Activated CD8-positive, alpha-beta T cell treated with anti-CD3 and anti-CD28 coated beads for 36 hours (primary cell): ENCODE measurements at regions not wholly inside any gene's neighbourhood (a gene's known extent, or its start where the extent isn't known, plus 50 kb on each side); places are given as distances from the start of the nearest gene placed in this dataset.

Experiments
- ATAC-seq: fragments of 200-7000 bp; cut with Tn5 transposase; one replicate; pipeline ENCODE4 v1.10.0; 2021; ENCODE audit warnings: mild to moderate bottlenecking, moderate library complexity
- CTCF ChIA-PET: fragments of 350-600 bp; sonication (Branson Sonifier 250); formaldehyde crosslinking; loops from one replicate; lab custom pipeline; 2021; ENCODE audit warnings: antibody characterized with exemption; lab: Charles Lee
- POLR2A ChIA-PET: fragments of 350-600 bp; sonication (Branson Sonifier 250); formaldehyde crosslinking; loops from one replicate; lab custom pipeline; 2021; ENCODE audit warnings: antibody characterized with exemption; lab: Charles Lee
- DNase-seq: peaks from one replicate; pipeline ENCODE4 v3.0.0-alpha.2; 2020
- H3K27ac Mint-ChIP-seq: one replicate; pipeline ENCODE4 v1.8.0; 2021; ENCODE audit warnings: mild to moderate bottlenecking, mixed read lengths
- H3K27me3 Mint-ChIP-seq: one replicate; pipeline ENCODE4 v1.8.0; 2021; ENCODE audit warnings: mixed read lengths
- H3K36me3 Mint-ChIP-seq: one replicate; pipeline ENCODE4 v1.8.0; 2021; ENCODE audit warnings: low read depth, mixed read lengths
- H3K4me1 Mint-ChIP-seq: one replicate; pipeline ENCODE4 v1.8.0; 2021; ENCODE audit warnings: low read depth, mixed read lengths
- H3K4me3 Mint-ChIP-seq: one replicate; pipeline ENCODE4 v1.8.0; 2021; ENCODE audit warnings: mild to moderate bottlenecking, moderate library complexity, mixed read lengths
- H3K9me3 Mint-ChIP-seq: one replicate; pipeline ENCODE4 v1.8.0; 2021; ENCODE audit warnings: mixed read lengths
- CTCF ChIP-seq: fragments of 200-600 bp; IDR thresholded peaks from one replicate; pipeline ENCODE4 v1.8.0; 2022; ENCODE audit warnings: antibody characterized with exemption, mild to moderate bottlenecking
- intact Hi-C: fragments of 100-400 bp; cut with micrococcal nuclease; formaldehyde crosslinking; loops from one replicate; pipeline ENCODE4 v1.10.0; 2022

GRCh38 chr4:14059006-14059405 lies 431.5 kb upstream of the BOD1L1 start:
- H3K27me3 Mint-ChIP-seq: no peaks in the 10 kb centered on the region
- TF ChIP-seq CTCF: no peak
- intact Hi-C loops: no loop called here
- H3K4me3 Mint-ChIP-seq: no peak overlapping the region
- H3K9me3 Mint-ChIP-seq: no peaks in the 10 kb centered on the region
- CTCF ChIA-PET: interaction anchor here (1.6 kb wide), 1 partner anchor 28 kb away, joined by 3 read pairs; no protein-coding TSS in a partner anchor
- no peak overlapping the region for H3K27ac Mint-ChIP-seq
- ATAC-seq: no peak
- no peaks in the 10 kb centered on the region for H3K4me1 Mint-ChIP-seq
- POLR2A ChIA-PET: no interaction called here
- H3K36me3 Mint-ChIP-seq: no peaks in the 10 kb centered on the region
- DNase-seq: no peak

GRCh38 chr4:14064984-14065383 lies 437.5 kb upstream of the BOD1L1 start:
- no peak overlapping the region for H3K27ac Mint-ChIP-seq
- H3K4me1 Mint-ChIP-seq: no peaks in the 10 kb centered on the region
- no peaks in the 10 kb centered on the region for H3K36me3 Mint-ChIP-seq
- H3K27me3 Mint-ChIP-seq: no peaks in the 10 kb centered on the region
- no peak overlapping the region for H3K4me3 Mint-ChIP-seq
- no peaks in the 10 kb centered on the region for H3K9me3 Mint-ChIP-seq
- TF ChIP-seq CTCF: no peak
- ATAC-seq: no peak
- CTCF ChIA-PET: no interaction called here
- POLR2A ChIA-PET: no interaction called here
- no peak for DNase-seq
- intact Hi-C loops: no loop called here

GRCh38 chr4:14065406-14065805 lies 437.9 kb upstream of the BOD1L1 start:
- ChIA-PET CTCF (no interaction called here), POLR2A (no interaction called here)
- no peak for TF ChIP-seq CTCF
- no peaks in the 10 kb centered on the region for H3K27me3 Mint-ChIP-seq
- no peak for DNase-seq
- no peak overlapping the region for H3K27ac Mint-ChIP-seq
- intact Hi-C loops: no loop called here
- no peaks in the 10 kb centered on the region for H3K36me3 Mint-ChIP-seq
- no peak for ATAC-seq
- no peak overlapping the region for H3K4me3 Mint-ChIP-seq
- no peaks in the 10 kb centered on the region for H3K9me3 Mint-ChIP-seq
- H3K4me1 Mint-ChIP-seq: no peaks in the 10 kb centered on the region

GRCh38 chr4:14066979-14067378 lies 439.5 kb upstream of the BOD1L1 start:
- ATAC-seq: no peak
- intact Hi-C loops: no loop called here
- no peaks in the 10 kb centered on the region for H3K36me3 Mint-ChIP-seq
- no peak overlapping the region for H3K27ac Mint-ChIP-seq
- TF ChIP-seq CTCF: no peak
- peaks cover 4% of the 10 kb centered on the region for H3K9me3 Mint-ChIP-seq
- CTCF ChIA-PET: interaction anchor here (1.4 kb wide), 1 partner anchor 12 kb away, joined by 3 read pairs; no protein-coding TSS in a partner anchor
- DNase-seq: no peak
- H3K4me1 Mint-ChIP-seq: no peaks in the 10 kb centered on the region
- no peaks in the 10 kb centered on the region for H3K27me3 Mint-ChIP-seq
- POLR2A ChIA-PET: interaction anchor here (0.6 kb wide), 1 partner anchor 437 kb away, joined by 3 read pairs; no protein-coding TSS in a partner anchor
- no peak overlapping the region for H3K4me3 Mint-ChIP-seq

- DNase-seq: no peak
- intact Hi-C loops: no loop called here
- CTCF ChIA-PET: no interaction called here
- Mint-ChIP-seq H3K36me3 (no peaks in the 10 kb centered on the region), H3K27me3 (no peaks in the 10 kb centered on the region), H3K4me3 (no peak overlapping the region), H3K9me3 (peaks cover 19% of the 10 kb centered on the region), H3K27ac (no peak overlapping the region), H3K4me1 (no peaks in the 10 kb centered on the region)
- TF ChIP-seq CTCF: no peak
- POLR2A ChIA-PET: no interaction called here
- no peak for ATAC-seq
Observed at GRCh38 chr4:14069886-14070285, 442.4 kb upstream of the BOD1L1 start.
